GM21576 (cell line): ENCODE measurements at regions not wholly inside any gene's neighbourhood (a gene's known extent, or its start where the extent isn't known, plus 50 kb on each side); places are given as distances from the start of the nearest gene placed in this dataset.

Experiments
- ATAC-seq: cut with Tn5 transposase; IDR thresholded peaks from one replicate; pipeline ENCODE4 v1.9.1; 2021; ENCODE audit warnings: mild to moderate bottlenecking, moderate library complexity; ENCODE audit not compliant: unreplicated experiment

DNA sequence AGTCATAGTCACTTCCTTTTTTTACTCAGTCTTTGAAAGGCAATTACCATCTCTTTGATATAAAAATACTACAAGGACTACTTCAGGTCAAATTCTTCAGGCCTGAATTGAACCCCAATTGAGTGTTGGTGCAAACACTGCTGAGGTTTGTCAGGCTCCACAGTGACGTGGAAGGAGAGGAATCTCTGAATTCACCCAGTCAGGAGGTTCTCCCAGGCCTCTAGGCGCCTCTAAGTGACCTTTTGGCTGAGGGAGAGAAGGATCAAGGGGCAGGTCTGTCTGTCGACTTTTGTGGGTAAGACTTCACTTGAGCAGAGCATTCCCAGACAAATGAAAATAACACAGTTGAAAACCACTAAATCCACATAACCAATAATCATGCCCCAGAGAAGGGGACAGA is 227.6 kb upstream of the CHRNA7 start:
- no peak for ATAC-seq

DNA sequence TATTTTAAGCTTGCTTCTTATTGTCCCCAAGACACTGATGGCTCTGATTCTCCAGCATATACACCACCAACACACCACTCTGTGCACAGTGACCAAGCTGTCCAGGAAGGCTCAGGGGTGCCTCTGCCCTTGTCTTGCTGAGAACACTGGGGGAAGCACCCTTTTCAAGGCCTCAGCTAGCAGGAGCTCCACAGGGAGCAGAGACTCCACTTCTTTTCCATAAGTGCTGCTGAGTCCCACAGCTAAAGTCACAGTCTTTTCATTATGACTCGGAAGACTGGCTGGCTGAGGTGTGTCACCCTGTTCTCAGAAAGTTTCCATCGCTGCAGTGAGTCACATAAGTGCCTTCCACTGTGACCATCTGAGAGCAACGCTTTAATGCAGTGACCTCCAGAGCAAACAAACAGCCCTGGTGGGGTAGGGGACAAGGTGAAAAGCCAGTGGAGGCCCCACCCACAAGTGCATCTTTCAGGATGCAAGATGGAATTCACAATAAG is 226.9 kb upstream of the CHRNA7 start:
- no peak for ATAC-seq

DNA sequence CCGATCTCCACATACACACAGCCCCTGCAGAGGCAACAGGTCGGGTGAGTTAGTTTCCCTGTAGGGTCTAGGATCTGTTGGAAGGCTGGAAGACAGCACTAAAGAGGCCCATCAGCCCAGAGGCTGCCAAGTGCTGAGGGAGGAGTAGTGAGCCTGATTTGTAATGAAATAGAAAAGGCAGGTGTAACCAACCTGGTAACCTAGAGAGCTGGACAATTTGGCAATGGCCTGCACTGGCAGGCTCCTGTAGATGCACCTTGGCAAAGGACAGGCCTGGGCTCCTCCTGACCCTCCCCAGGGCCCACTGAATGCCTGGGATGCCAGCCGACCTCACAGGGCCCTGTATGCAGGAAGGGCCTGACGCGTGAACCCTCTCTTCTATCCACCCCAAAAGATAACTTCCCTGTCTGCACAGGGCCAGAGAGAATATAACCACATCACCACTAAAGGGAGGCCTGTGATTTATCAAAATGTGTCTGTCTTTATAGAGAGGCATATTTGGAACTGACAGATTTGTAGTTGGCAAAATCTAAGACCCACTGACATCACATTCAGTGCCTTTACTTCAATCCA is 225.1 kb upstream of the CHRNA7 start:
- ATAC-seq = no peak

DNA sequence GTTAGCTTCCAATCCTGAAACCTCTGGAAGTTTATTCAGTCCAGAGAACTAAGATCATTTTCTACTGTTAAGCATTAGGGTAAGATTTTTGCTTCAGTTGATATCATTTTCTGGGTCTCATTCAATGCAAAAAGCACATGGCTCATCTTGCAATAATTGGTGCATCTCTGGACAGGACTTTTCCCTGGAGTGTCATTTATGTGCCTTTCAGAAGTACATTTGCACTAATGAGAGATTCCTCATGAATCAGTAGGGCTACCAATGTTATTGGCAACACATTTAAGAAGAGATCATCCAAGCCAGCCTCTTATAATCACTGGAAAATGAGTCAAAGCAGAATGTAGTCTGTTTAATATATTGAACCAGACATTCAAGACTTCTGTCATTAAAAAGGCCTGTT is 224.2 kb upstream of the CHRNA7 start:
- ATAC-seq = no peak

DNA sequence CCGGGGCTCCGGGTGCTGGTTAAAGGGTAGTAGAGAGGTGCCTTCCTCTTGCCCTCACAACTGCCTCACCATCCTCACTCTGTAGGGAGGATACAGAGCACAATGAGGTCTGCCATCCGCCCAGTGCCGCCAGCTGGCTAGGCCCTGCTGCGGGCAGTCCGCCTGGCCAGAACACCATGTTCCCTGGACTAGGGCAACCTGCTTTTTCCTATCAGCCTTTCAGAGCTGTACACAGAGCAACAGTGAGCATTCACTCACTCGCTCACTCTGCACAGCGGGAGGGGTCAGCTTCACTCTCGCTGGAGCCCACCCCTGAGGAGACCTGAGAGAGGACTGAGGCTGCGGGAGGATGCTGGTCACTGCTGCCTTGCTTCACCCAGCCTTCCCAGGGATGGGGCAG is 218.7 kb upstream of the CHRNA7 start:
- ATAC-seq = no peak

DNA sequence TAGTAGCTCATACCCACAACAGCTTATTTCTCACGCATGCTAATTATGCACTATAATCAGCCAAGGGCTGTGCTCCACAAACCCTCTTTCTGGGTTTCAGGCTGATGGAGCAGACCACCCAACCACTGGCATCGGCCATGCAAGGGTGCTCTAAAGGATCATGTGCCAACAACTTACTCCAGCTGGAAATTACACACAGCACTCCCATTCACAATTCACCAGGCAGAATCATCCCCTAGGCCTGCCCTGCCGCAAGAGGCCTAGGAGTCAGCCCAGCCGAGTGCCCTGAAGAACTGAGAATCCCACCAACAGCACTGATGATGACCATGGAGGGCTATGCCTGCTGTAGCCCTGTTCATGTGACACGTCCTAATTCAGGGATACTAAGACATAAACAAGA is 216.2 kb upstream of the CHRNA7 start:
- ATAC-seq = no peak

DNA sequence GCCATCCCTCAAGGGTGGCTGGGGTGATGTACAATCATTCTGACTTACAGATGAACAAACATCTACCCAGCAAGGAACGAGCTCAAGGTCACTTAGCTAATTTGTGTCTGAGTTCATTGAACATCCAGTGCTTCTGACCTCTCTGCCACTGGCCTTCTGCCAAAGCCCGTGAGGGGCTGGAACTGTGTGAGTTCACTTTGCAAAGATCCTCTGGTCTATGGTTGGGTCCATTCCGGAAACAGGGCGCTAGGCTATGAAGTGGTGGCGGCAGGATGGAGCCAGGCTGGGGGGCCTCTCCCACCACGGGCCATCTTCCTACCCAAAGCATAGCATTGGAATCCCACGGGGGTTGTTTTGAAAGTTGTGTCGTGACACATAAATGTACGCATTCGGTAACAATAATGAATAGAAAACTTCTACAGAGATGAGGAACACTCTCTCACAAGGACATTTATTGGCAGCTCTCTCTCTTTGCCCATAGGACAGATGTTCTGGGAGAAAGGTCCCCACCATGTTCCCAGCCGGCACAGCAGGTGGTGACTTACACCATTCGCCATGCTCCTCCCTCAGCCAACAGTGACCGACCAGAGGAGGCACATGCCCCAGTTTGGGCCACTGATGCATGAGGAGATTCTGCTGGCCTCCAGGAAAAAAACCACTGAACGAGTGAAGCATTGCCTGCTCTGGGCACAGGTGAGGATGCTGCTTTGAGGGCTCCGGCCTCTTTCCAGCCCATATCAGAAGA is 214.7 kb upstream of the CHRNA7 start:
- ATAC-seq = no peak

DNA sequence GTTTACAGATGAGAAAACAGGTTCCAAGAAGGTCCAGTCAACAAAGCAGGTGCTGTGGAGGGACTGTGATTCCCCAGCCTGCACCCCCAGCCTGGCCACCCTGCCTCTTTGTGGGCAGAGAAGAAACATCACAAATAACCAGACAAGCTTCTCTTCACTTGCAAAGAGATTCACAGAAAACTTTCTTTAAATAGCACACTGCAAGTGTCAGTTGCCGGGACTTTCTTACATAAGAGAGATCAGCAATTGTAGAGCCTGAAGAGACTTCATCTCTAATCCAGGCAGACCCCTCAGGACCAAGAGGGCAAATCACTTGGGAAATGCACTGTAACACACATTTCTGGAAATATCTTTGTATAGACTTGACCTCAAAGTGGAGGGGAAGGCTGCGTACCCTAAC is 207.9 kb upstream of the CHRNA7 start:
- no peak for ATAC-seq

DNA sequence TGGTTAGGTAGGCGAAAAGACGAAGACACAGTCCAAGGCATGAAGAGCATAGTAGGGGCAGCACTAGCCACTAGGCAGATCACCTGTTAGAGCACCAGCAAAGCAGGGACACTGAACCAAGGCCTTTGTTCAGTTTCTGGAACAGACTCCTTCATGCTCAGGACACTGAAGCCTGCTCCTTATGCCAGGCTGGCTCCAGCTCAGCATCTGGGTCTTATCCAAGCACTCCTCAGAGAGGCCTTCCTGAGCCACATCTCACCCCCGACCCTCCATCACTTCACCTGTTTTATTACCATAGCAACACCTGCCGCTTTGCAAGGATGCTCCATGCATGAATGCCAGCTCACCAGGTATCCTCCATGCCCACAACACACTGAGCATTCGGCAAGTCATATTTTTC is 206.3 kb upstream of the CHRNA7 start:
- no peak for ATAC-seq

DNA sequence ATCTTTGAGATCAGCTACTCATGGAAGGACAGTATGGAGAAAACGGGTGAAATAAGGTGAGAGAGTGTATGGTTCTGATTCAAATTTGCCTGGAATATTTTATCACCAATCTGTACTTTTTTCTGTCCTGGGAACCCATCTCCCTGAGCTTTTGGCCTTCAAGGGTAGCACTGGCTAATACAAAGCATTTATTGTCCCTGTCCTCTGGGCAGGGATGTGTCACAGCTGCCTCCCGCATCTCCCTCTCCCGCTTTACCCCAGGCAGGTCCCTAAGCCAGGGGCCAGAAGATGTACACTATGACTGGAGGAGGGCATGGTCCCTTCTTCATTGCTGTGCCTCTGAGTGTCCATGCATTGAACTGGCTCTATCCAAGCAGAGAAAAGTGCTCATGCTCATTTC is 201.7 kb upstream of the CHRNA7 start:
- no peak for ATAC-seq

DNA sequence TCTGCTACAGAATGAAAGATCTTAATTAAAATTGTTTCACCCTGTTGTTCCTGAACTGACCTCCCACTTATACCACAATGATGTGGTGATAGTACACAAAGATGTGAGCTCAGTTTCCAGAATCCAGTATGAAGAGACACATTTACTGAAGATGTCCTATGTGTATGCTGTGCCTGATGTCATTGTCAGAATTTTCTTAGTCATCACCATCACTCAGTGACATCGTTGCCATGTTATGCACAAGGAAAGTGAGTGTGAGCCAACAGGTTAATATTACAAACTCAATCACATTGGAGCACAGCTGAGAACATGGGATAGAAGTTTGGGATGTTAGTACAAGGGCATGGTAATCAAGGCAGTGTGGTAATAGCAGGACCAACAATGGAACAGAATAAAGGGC is 199.7 kb upstream of the CHRNA7 start:
- ATAC-seq = no peak

DNA sequence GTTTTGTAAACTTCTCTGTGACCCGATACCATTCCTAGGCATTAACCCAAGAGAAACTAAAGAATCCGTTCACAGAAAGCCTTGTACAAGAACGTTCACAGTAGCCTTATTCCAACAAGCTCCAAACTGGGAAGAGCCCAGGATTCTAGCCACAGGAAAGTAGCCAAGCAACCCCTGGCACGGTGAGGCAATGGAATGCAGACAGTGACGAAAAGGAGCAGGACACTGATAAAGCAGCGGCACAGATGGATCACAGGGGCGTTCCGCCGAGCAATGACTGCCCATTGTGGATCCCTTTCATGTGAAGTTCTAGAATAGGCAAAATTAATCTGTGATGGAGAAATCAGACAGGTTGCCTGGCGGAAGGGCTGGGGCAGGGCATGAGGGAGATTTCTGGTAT is 198.7 kb upstream of the CHRNA7 start:
- no peak for ATAC-seq

DNA sequence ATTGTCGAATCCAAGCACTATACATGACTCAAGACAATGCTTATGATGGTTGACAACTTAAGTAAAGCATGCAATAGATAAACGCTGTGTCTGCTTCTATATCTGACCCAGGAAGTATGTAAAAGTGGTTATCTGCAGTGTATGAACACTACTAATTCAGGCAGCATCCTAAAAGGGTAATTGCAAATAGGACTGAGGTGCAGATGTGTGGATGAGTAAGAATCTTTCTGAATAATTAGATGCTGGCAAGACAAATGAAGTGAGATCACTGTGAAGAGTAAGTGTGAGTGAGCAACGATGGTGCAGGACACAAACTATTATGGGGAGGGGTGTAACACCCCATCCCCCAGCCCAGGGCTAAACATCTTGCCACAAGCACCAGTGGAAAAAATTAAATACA is 195.7 kb upstream of the CHRNA7 start:
- ATAC-seq = no peak

DNA sequence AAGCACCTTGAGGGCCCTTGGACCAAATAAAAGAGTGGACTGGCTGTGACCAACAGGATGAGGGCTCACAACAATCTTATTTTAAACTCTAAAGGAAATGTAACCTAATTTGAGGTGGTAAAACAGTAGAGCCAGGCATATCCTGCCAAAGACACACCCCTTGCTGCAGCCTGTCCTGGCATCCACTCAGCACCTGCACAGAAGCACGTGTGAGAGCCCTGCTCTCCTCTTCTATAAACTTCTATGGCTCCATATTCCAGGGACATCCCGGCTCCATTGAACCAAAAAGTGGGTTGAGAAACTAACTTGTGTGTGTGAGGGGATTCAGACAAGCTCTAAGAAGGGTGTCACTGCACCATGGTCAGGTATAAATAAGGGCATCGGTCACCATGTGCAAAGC is 190.9 kb upstream of the CHRNA7 start:
- no peak for ATAC-seq

DNA sequence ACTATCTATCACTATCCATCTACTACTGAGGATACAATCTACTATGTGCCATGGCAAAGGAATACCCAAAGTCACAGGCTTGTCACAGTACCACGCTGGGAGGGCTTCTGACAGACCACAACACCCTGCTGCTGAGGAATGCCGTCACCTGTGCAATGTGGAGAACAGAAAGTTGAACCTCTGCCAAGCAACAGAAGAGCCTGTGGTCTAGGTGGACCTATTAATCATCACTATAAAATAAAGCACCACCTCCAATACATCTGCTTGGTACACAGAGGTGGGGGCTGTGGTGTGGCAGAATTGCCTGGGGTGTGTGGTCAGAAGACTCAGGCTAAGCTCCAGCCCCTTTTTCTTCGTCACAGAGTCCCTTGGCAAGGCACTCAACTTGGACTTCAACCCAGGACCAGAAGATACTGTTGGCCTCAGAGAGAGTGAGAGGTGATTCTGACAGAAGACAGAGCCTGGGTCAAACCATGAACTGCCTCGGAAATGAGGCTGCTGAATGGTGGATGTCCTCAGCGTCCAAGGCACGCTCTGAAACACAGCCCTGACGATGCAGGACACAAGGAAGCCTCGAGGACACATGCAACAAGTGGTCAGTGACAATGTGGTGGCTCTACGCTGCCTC is 189.4 kb upstream of the CHRNA7 start:
- no peak for ATAC-seq

DNA sequence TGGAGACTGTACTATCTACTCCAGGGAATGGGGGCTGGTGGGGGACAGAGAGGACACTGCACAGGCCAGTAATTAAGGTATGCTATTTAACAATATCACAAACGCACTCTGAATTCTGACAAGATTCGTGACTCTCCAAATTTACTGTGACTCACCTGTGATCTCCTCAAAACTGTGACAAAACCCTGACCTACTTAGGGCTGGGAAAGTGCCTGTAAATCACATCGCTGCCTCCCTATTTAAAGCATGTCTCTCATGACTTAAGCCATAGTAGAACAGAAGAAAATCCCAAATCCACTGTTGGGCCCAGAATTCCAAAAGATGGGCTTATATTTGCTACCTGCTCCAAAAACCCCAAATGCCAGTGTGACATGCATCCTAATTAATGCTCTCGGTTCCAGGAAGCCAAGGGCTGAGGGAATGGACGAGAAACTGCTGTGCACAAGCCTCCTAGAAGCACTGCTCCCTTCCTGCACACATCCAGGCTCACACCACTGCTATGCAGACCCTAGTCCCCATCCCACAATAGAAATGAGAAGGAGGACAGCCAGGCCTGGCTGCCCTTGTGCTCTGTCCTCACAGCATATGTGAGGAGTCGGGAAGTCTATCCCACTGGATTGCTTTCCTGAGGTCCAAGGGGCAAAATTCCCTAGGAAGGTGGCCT is 187.7 kb upstream of the CHRNA7 start:
- ATAC-seq = no peak

DNA sequence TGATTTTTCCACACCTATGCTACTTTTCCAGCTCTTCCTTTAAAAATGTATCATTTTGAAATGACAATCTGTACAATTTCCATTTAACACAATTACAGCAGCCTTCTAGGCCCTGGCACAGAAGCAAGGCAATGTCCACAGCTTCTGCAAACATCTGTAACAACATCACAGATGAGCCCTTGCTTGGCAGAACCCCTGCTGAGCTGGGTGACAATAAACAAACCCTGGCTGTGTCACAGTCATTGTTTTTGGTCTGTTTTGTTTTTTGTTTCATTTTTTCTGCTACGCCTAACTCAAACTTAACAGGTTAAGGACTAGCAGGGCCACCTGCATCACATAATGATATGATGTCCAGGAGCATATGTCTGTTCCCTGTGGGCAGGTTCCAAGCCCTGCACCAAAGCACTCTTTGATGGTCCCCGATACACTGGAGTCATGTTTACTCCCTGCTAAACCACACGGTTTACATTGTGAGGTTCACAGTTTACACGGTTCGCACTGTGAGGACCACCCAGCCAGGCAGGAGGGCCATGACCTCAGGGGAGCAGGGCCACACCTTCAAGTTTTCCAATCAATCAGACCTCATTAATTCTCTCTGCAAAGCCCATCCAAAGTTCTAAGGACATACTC is 186.8 kb upstream of the CHRNA7 start:
- no peak for ATAC-seq

DNA sequence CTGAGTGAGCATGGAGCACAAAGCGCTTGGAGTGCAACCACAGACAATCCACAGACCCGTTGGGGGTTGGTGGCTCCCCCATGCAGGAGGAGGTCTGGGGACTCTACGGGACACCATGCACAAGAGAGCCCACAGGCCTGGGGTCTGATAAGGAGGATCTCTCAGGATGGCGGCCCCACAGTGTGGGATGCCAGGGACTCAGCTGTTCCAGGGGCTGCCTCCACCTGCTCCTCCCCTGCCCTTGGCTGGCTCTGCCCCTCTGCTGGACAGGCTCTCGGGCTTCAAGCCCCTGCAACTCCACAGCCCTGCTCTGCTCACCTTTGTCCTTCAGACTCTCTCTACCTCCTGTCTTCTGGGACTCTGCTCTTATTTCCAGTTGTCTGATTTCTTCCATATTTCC is 184.5 kb upstream of the CHRNA7 start:
- ATAC-seq = no peak

DNA sequence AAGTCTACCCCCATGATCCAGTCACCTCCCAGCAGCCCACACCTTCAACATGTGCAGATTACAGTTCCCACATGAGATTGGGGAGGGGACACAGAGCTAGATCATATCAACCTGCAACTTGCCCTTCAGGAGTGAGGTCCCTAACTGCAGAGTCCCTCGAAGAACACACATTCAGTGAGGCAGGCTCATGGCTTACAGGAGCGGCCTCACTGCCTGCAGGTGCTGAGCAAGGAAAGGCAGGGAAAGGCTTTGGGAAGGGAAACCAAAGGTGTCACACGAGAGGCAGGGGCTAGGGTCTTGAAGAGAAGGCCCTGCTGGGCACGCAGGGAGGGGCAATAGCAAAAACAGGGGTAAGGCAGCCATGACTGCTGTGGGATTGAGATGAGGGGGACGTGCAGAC is 182.4 kb upstream of the CHRNA7 start:
- ATAC-seq = no peak

DNA sequence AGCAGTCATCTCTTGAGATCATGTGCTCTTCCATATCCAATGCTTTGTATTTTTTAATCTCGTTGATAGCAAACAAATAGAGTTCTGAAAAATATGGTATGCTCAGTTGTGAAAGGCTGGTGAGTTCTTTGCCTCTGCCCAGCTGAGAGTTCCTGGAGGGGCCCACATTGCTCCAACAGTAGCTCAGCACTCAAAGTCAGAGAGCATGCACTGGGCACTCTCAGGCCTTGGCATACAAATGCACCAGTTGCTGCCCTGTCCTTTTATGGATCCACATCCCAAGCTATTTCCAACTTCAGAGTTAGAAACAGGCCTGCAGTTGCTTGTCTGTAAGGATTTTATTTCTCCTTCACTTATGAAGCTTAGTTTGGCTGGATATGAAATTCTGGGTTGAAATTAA is 181.7 kb upstream of the CHRNA7 start:
- ATAC-seq = no peak
